ENCODE measurements at regions not wholly inside any gene's neighbourhood (a gene's known extent, or its start where the extent isn't known, plus 50 kb on each side); places are given as distances from the start of the nearest gene placed in this dataset.

DNA sequence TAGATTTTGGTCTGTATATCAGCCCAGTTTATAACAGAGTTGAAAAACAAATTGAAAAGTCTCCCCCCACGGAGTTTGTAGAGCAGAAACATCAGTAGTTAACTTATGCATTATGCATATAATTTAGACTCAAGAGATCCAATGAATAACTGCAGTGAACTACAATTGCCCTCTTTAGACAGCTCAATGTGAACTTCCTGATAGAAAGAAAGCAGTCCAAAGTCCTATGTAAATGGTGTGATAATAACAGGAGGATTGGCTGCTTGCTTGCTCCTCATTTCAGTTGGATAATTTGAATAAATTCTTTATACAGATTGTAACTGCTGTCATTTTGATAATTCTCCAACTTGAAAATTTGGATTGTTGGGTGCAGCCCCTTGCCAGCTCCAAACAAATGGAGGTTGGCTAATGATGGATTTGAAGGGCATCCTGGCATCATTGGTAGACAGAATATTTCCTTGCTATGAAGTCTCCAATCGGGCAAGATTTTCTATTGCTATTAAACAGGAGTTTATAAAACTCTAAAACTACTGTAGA is 297.1 kb downstream of the ASXL3 start:
- no peaks in the 10 kb centered on the region for H3K36me3 ChIP-seq
- no peaks in the 10 kb centered on the region for H3K27me3 ChIP-seq
- 72 to 81% (median 81%) methylated on average over 2 of the region's 2 CpGs for WGBS, 3 donors

DNA sequence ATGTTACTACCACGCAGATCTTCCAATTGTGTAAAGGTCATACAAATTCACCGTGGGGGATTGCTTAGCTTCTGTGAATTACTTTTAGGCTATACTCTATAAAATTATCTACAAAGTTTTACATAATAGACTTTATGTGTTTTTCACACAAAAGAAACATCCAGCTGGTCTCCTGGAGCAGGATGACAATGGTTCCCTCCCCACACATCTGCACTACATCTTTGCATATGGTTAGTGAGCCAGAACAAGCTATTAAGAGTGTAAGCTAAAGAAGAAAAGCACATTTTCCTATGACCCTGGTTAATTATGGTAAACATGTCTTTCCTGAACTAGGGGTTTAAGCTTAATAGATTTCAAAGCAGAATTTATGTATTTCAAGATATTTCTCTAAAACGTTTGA is 295.1 kb downstream of the ASXL3 start:
- Histone ChIP-seq H3K36me3 (no peaks in the 10 kb centered on the region), H3K27ac (no peak overlapping the region), H3K9me3 (no peaks in the 10 kb centered on the region), H3K4me1 (ENCODE audit: insufficient read depth) (no peaks in the 10 kb centered on the region), H3K4me3 (no peak overlapping the region), H3K27me3 (no peaks in the 10 kb centered on the region)
- no peak for TF ChIP-seq EP300 (IDR thresholded peaks at IDR 0.05)
- TF ChIP-seq POLR2A (IDR thresholded peaks at IDR 0.05) = no peak
- TF ChIP-seq, protein P1, sequence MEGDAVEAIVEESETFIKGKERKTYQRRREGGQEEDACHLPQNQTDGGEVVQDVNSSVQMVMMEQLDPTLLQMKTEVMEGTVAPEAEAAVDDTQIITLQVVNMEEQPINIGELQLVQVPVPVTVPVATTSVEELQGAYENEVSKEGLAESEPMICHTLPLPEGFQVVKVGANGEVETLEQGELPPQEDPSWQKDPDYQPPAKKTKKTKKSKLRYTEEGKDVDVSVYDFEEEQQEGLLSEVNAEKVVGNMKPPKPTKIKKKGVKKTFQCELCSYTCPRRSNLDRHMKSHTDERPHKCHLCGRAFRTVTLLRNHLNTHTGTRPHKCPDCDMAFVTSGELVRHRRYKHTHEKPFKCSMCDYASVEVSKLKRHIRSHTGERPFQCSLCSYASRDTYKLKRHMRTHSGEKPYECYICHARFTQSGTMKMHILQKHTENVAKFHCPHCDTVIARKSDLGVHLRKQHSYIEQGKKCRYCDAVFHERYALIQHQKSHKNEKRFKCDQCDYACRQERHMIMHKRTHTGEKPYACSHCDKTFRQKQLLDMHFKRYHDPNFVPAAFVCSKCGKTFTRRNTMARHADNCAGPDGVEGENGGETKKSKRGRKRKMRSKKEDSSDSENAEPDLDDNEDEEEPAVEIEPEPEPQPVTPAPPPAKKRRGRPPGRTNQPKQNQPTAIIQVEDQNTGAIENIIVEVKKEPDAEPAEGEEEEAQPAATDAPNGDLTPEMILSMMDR (IDR thresholded peaks at IDR 0.05) = no peak
- DNase-seq = no peak
- intact Hi-C loops (cut with DNase I) = no loop called here
- WGBS, 3 donors = 21 to 24% (median 22%) methylated on average over 3 of the region's 3 CpGs

More for the DNA sequence above, 297.1 kb downstream of the ASXL3 start:
- Histone ChIP-seq H3K4me1 (ENCODE audit: insufficient read depth) (no peaks in the 10 kb centered on the region), H3K9me3 (no peaks in the 10 kb centered on the region), H3K27ac (no peak overlapping the region), H3K4me3 (no peak overlapping the region)
- no peak for DNase-seq
- TF ChIP-seq EP300 (IDR thresholded peaks at IDR 0.05) = no peak
- no peak for TF ChIP-seq POLR2A (IDR thresholded peaks at IDR 0.05)
- TF ChIP-seq, protein P1 (IDR thresholded peaks at IDR 0.05) = no peak
- intact Hi-C loops (cut with DNase I) = no loop called here

DNA sequence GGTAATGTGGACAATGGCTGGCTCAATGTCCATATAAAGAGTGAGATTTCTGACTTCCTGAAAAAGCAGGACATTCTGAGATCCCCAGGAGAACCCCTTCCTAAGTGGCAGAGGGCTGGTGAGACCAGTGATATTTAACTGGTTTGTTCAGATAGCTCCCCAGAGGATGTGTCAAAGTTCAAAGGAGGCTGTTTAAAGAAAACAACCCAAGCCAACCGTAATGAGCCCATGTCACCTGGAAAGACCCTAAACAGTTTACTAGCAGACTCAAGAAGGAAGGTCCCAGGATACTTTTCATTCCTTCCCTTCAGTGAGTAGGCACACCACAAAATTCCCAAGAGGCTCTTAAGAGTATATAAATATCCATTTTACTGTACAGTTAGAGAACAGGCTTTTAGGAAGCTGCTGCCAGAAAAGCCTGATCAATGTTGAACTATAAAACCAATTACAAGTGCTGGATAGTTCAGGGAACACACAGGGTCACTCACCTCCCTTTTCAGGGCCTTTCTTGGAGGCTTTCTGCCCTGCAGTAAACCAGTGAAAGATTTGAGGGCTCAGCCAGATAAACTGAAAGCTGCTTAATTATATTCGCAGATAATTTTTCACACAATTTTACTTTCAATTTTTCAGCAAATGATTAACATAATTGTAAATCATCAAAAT is 293.5 kb downstream of the ASXL3 start:
- Histone ChIP-seq H3K27me3 (no peaks in the 10 kb centered on the region), H3K4me3 (no peak overlapping the region), H3K9me3 (no peaks in the 10 kb centered on the region), H3K36me3 (no peaks in the 10 kb centered on the region), H3K4me1 (ENCODE audit: insufficient read depth) (no peaks in the 10 kb centered on the region), H3K27ac (no peak overlapping the region)
- DNase-seq = no peak
- intact Hi-C loops (cut with DNase I) = no loop called here
- 64 to 79% (median 76%) methylated on average over 2 of the region's 2 CpGs for WGBS, 3 donors
- no peak for TF ChIP-seq EP300 (IDR thresholded peaks at IDR 0.05)
- TF ChIP-seq POLR2A (IDR thresholded peaks at IDR 0.05) = no peak
- TF ChIP-seq, protein P1 (IDR thresholded peaks at IDR 0.05) = no peak

DNA sequence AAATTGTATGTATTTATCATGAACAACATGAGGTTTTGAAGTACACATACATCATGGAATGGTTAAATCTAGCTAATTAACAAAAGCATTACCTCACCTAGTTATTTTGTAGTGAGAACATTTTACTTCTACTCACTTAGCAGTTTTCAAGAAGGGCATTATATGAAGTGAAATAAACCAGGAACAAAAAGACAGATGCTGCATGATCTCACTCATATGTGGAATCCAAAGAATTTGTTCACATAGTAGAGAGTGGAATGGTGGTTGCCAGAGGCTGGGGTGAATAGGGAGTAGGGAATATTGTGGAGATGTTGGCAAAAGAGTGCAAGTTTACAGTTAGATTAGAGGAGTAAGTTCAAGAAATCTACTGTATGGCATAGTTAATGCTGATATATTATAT is 292.0 kb downstream of the ASXL3 start:
- intact Hi-C loops (cut with DNase I) = no loop called here
- TF ChIP-seq POLR2A (IDR thresholded peaks at IDR 0.05) = no peak
- TF ChIP-seq, protein P1 (IDR thresholded peaks at IDR 0.05) = no peak
- TF ChIP-seq EP300 (IDR thresholded peaks at IDR 0.05) = no peak
- no peak overlapping the region for H3K27ac ChIP-seq
- H3K36me3 ChIP-seq = no peaks in the 10 kb centered on the region
- H3K9me3 ChIP-seq = no peaks in the 10 kb centered on the region
- H3K4me3 ChIP-seq = no peak overlapping the region
- DNase-seq = no peak
- H3K27me3 ChIP-seq = no peaks in the 10 kb centered on the region
- no peaks in the 10 kb centered on the region for H3K4me1 ChIP-seq (ENCODE audit: insufficient read depth)

Measured in ovary (tissue), 7 donors.